HG02973 (cell line): ENCODE measurements at regions not wholly inside any gene's neighbourhood (a gene's known extent, or its start where the extent isn't known, plus 50 kb on each side); places are given as distances from the start of the nearest gene placed in this dataset.

Experiments
- ATAC-seq: cut with Tn5 transposase; IDR thresholded peaks from one replicate; pipeline ENCODE4 v1.9.1; 2021; ENCODE audit warnings: moderate library complexity; ENCODE audit not compliant: unreplicated experiment

DNA sequence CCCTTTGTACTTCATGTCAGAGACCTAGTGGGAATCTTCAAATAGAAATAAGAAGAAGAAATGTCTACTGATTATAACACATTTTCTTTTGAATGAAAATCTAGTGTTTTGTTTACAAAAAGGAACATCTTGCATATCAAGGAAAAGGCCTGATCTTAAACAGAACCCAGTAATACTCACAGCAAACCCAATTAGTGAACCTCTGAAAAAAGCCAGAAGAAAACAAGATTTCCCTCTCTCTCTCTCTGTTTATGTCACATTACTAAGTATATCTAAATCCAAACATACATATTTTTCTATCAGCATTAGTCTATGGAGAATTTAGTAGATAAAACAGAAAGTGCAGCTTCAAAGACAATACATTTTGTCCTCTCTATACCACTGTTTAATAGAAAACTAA, 457.9 kb downstream of the NR2F1-AS1 start:
- ATAC-seq = no peak

DNA sequence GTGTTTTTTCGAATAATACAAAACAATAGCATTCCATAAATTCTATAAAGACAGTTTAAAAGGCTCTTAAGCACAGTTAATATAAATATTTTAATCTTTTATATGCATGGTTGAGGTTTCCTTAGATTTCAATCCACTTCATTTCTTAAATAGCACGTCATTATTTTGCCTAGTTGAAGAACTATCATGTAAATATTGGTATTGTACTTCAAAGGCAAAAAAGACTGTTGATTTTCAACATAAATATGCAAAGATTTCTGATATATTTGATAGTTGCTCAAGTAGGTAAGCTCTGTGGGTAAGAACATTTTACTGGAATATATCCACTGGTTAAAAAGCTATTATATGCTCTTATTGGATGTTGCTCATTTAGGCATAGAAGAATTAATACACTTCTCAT, 458.6 kb downstream of the NR2F1-AS1 start:
- no peak for ATAC-seq

DNA sequence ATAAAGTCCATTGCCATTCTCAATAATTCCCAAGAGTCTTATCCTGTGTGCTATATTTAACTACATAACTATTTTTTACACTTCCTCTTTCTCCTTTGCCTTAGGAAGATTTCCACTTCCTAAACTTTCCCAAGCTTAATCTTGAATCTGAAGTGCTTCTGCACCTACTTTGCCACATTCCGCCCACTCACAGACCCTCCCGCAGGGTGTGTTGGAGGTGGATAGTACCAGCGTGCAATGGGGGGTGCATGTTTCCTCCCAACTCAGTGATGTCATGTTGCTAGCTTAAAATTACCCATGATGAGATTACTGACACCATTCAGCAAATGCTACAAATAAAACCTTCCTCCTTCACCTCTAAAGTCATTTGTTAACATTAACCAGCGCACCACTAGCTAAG, 460.2 kb downstream of the NR2F1-AS1 start:
- ATAC-seq = no peak

DNA sequence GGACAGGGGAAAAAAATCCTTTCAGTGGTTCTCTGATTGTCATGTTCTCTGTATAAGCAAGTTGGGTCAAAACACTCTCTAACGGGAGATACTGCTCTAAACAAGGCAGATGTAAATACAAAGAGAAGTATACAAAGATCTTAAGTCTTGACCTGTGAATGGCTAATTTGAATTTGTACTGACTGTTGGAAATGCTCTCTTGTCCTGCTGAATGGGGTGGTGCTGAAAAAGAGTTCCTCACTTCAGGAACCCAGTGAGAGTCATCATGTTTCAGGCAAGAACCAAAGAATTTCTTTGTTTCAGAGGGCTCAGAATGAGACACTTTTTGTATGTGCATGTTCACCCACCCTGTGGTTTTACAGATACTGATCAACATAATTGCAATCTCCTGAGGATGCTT, 461.0 kb downstream of the NR2F1-AS1 start:
- ATAC-seq = no peak

DNA sequence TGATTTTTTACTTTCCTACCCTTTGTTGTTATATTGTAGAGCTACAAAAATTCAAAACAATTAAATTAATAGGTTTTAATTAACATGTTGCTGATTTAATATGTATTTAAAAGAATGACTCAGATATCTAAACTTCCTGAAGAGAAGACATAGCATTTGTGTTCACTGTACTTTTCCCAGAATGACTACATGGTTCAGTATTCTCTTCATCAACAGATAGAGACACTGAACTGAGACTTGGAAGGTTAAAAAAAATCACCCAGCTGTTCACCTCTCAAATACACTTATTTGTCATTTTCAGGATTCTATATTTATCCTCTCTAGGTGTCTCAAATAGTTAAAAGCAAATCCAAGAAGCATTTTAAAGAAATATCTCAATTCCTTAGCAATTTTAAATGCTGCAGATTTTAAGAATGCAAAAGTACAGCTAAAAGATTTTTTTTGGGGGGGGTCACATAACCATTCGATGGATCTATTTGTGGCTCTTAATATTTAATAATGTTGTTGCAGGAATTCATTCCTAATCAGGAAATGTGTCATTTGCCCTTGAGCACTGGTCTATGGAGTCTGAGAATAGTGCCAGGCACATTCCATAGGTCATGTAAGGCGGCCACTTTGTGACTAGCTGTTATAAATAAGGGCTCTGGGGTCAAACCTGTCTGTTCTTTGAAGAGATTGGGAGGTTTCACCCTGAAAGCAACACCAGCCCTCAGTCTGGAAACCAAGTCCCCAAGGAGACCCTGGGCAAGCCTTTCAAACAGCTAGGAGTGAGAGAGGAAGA, 463.1 kb downstream of the NR2F1-AS1 start:
- ATAC-seq = no peak

DNA sequence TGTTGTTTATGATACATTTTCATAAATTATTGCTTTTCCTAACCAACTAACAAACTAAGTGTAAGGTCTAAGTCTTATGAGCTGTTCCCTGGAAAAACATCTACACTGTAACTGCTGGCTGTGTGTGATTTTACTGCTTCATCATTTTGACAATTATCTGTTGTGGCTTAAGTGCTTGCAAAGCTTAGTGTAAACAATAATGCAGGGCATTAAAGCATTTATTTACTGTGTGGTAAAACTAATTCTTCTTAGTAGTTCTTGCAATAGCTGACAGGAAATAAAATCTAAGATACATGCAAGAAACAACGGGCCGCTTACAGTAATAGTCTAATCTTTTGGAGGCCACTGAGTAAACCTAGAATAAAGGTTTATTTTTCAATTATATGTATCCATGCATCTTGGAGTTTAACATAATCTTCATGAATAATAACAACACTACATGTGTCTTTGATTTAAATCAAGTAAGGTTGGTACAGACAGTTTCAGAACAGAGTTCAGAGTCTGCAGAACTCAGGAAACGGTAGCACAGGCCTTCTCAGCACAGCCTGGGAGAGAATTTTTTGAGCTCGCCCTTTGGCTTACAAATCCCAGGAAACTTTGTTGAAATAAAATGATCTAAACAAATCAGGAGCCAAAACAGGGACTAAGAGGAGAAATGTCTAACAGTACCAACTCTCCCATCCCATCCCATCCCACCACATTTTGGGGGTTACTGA, 473.1 kb downstream of the NR2F1-AS1 start:
- ATAC-seq = no peak

DNA sequence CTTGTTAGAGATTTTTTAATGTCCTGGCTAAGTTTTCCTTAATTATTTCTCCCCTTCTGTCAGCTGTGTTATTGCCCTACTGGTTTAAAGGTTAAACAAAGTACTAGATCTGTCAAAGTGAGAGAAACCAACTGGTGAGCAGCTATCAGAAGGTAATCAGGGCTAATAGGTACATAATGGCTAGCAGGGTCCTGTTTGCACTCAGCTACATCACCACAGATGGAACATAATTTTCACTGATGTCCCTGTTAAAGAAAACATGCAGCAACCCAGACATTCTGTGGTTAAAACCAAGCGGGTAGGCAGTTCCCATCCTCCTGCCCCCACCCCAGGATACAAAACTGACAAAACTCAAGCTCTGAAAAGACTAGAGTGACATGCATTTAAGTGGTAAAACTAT, 473.9 kb downstream of the NR2F1-AS1 start:
- no peak for ATAC-seq

DNA sequence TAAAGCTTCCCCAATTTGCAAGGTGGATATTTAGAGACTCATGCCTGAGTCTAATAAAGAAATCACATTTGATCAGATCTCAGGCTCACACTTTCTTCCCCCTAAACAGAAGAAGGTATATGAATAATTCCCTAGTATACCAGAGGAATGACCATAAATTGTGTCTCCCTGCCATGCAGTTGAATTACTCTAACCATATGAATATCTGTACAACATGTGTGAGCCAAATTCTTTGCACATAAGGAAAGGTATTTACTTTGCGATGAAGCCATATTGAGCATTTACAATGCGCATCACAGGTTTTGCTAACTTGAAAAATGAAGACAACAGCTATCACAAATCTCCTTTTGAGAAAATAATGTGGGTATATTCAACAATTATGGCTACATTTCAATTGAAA, 479.4 kb downstream of the NR2F1-AS1 start:
- ATAC-seq = no peak

DNA sequence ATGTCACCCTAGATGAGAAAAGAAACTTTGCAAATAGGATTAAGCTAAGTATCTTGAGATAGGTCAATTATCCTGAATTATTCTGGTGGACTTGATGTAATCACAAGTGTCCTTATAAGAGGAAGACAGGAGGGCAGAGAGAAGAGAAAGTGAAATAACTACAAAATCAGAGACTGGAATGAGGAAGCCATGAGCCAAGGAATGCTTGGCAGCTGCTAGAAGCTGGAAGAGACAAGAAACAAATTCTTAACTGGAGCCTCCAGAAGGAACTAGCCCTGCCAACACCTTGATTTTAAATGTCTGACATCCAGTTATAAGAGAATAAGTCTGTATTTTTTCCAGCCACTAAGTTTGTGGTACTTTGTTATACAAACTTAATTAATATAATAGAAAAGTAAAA, 480.0 kb downstream of the NR2F1-AS1 start:
- ATAC-seq = no peak

DNA sequence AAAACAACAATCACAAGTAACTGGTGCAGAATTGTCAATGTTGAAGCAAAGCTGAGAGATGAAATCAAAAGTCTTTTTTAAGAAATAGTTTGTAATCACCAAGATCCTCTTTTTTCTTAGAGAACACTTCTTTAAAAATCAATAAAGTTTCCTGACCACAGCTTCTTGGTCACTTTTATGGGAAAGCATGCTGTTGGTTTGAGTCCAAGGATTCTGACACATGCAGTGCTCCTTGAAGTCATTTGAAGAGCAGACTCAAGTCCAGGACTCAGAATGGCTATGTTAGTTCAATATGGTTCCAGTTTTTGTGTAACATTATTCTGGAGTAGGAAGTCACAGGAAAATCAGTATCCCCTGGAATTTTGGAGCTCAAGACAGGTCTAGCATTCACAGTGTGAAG, 480.6 kb downstream of the NR2F1-AS1 start:
- no peak for ATAC-seq

DNA sequence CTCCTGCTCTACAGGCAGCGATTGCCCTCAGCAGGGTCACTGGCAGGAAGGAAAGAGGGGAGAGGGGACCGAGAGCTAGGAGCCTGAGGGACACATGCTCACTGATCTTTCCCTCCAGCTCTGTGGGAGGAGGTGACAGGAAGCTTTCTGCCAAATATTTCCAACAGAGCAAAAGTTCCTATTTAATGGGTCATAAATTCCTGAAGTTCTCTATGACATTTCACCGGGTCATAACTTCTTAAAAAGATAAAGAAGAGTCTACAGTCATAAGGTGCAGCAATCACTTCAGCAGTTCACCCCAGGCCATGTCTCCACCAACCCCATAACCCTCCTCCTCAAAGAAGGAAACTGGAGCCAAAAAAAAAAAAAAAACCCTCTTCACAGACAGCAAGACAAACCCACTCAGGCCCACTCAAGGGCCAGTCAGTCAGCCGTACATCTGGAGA, 481.1 kb downstream of the NR2F1-AS1 start:
- ATAC-seq = no peak

DNA sequence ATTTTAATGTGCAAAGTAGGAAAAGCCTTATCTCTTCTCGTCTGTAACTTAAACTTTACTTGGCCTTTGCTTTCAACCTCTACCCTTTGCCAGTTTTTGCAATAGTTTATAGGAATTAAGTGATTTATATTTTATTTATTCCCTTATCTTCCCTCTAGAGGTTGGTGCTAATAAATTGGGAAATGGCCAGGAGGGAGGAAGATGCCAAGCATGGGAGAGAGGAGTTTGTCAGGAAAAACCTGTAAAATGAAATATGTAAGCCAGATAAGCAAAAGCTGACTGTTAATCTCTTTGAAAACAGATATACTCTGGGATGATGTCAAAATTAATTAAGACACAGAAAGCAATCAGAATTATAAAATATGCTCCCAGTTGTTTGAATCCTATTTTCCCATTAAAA, 484.5 kb downstream of the NR2F1-AS1 start:
- ATAC-seq = no peak

DNA sequence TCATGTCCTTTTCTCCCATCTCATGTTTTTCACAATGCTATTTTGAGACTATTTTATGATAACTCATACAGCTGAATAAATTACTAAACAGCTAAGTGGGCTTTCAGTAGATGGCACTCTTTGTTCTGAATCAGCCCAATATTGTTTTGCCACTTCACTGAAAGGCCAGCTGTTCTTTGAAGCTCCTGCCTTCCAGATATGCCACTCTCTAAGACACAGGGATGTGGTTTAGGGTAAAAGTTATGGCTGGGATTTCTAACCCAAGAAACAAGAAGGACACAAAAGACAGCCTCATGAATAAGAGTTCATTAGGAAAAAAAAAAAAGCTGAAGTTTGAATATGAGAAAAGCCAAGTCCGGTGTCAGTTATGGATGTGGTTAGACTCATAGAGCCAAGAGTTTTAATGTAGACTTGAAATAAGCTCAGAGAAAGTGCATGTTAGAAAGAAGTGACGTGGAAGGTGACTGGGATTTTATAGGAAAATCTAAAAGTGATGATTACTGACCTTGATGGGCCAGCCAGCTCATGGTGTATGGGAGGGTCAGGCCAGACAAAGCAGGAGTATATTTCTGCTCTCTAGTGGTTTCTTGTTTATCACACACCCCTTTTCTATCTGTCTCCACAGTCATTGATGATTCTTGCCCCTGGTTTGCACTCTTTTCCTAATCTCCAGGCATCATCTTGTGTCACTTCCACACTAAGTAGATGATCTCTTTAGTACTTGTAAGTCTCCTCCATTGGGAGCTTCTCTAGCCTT, 488.5 kb downstream of the NR2F1-AS1 start:
- no peak for ATAC-seq

DNA sequence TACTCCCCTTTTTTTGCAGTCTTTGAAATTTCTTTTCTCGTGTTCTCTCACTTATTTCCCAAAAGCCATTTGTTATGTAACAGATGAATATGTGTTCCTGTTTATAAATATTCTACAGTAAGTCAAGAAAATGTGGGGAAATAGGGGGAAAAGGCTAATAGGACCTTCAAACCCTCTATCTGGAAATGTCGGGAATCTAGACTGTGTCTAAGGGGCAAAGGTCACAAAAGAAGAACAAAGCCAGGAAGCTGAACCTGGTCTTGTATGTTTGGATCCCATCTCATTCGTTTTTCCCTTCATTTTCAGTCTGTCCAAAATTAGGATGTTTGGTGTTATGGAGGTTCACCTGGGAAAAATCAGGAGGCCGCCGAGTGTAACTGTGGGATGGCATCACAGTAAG, 490.3 kb downstream of the NR2F1-AS1 start:
- no peak for ATAC-seq

DNA sequence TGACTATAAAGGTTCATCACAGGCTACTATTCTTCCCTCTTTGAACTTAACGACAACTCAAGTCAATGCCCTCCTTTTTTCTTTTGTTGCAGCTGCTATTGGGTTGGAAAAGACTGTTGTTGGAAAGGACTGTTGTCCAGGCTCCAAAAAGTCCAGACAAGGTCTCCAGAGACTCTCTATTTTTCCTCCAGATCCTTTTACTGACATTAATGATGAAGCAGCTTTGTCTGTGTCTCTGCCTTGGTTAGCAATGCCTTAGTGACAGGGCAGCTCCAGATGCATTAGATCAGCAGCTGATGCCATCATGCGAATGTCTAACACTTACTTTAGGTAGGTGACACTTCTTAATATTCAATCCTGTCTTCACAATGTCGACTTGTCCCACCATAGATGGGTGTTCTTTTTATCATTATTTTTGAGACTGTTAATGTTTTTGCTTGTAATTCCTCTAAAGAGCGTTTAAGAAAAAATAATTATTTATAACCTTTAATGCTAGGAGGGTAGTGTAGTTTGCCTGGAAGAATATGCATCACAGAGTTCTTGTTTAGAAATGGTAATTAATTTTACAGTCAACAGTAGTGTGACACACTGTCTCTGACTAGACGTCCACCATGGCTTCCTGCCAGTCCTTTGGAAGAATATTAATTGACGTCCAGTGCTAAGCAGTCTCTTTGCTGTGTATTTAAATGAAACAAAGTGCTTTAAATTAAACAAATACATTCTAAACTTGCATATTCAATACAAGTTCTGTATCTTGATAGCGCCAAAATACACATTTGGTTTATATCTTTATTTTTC, 492.2 kb downstream of the NR2F1-AS1 start:
- no peak for ATAC-seq

DNA sequence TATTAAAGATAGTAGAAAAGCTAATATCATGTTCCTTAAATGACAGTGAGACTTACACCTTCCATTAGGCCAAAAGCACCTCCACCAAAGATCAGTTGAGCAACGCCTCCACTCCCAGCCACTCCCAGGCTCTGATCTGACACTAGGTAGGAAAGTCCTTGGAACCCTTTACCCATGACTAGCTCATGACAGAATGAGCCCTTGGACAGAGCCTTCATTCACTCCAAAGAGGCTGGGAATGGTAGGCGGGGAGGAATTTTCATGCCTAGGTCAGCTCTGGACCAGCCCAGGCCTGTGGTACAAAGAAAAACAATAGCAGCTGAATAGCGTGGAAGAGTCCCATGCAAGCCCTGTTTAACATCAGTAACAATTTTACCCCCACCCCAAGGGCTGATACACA, 493.7 kb downstream of the NR2F1-AS1 start:
- ATAC-seq = no peak

DNA sequence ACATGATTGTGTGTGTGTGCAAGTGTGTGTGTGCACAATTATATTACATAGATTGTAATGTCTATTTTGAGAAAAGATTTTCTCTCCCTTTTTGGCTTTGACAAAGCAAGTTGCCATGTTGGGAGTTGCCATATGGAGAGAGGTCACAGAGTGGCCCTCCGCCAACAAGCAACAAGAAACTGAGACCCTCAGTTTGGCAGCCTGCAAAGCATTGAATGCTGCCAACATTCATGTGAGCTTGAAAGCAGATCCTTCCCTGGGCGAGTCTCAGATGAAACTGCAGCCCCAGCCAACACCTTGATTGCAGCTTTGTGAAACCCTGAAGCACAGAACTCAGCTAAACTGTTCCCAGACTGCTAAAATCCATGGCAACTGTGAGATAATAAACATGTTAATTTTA, 498.0 kb downstream of the NR2F1-AS1 start:
- ATAC-seq = no peak

DNA sequence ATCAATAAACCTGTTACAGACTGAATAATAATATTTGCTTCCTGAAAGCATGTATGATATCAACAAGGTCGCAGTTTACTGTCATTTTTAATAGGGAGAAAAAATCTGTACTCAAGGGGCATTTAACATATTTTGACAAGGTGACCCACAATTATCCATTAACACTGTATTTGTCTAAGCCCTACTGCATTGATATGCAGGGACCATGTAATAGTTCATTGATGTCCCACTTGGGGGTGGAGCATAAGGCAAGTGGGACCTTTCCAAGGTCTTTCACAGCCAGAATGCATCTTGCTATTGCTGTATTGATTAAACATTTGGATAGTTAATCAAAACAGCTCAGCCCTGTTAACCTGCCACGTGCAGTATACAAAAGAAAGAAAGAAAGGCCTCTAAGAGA, 502.0 kb downstream of the NR2F1-AS1 start:
- ATAC-seq = no peak

DNA sequence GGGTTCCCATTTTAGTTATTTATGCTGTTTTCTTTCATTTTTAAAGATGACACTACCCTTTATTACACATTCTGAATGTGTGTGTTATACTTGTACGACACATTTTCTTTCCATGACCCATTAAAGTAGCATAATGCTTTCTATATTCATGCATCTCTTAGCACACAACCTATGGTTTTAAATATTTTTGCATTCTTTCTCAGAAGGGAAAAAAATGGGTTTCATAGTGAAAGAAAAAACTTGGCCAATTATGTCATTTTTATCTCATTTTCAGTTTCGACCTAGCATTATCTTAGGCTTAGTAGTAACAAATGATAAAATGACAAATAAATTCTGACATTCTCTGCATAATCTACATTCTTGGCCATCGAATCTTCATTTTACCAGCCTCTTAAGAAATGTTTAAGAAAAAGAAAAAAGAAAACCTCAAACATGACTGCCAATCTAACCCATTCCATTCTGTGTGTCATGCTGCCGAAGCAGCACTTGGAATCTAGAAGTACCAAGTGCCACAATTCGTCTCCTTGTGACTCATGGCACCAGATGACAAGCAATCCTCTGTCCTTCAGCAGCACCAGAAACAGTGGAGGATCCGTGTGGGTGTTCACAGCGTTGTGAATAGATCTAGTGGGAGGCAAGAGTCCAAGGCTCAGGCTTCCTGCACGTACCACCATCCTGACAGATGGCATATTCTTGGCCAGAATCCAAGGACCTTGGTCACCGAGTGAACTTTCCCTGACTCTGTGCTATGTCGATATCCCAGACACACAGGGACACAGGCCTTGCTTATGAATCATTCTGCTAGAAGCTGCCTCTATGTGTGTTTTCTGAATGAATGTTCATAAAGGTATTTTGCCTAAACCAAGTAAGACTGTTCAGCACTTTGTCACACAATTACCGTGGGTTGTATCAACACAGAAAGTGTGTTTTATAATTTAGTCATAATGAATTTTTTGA, 502.7 kb downstream of the NR2F1-AS1 start:
- ATAC-seq = peak; percentile 61

DNA sequence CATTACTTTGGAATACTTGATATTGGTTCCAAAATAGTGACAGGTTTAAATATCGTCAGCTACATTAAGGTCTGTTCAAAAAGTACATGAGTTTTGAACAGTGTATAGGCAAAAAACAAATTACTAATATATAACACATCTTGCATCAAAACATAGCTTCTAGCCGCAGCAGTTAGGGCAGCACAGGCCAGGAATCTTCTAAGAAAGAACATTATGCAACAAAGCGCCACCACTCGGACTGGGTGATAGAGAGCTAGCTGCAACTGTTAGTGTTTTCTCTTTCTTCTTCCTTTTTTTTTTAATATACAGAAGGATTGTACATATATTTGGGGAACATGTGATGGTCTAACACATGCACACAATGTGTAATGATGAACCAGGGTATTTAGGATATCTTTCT, 504.5 kb downstream of the NR2F1-AS1 start:
- ATAC-seq = no peak
